ENCODE measurements at regions not wholly inside any gene's neighbourhood (a gene's known extent, or its start where the extent isn't known, plus 50 kb on each side); places are given as distances from the start of the nearest gene placed in this dataset.

- TF ChIP-seq, protein P1, sequence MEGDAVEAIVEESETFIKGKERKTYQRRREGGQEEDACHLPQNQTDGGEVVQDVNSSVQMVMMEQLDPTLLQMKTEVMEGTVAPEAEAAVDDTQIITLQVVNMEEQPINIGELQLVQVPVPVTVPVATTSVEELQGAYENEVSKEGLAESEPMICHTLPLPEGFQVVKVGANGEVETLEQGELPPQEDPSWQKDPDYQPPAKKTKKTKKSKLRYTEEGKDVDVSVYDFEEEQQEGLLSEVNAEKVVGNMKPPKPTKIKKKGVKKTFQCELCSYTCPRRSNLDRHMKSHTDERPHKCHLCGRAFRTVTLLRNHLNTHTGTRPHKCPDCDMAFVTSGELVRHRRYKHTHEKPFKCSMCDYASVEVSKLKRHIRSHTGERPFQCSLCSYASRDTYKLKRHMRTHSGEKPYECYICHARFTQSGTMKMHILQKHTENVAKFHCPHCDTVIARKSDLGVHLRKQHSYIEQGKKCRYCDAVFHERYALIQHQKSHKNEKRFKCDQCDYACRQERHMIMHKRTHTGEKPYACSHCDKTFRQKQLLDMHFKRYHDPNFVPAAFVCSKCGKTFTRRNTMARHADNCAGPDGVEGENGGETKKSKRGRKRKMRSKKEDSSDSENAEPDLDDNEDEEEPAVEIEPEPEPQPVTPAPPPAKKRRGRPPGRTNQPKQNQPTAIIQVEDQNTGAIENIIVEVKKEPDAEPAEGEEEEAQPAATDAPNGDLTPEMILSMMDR (IDR thresholded peaks at IDR 0.05): no peak
- TF ChIP-seq POLR2AphosphoS5 (IDR thresholded peaks at IDR 0.05): no peak
- TF ChIP-seq POLR2A (IDR thresholded peaks at IDR 0.05): no peak
Observed at GRCh38 chr4:180456928-180457327, 1786.3 kb upstream of the TENM3 start.
